AG04449 (cell line): ENCODE measurements at regions not wholly inside any gene's neighbourhood (a gene's known extent, or its start where the extent isn't known, plus 50 kb on each side); places are given as distances from the start of the nearest gene placed in this dataset.

Experiments used
- CTCF ChIA-PET: fragments of 350-600 bp; formaldehyde crosslinking; extraction: SDS; loops from one replicate; lab custom pipeline; 2021; ENCODE audit warnings: antibody characterized with exemption; lab: Yijun Ruan, JAX
- POLR2A ChIA-PET: fragments of 400-600, 350-600 bp; formaldehyde crosslinking; extraction: SDS; loops from one replicate; lab custom pipeline; 2020; ENCODE audit warnings: antibody characterized with exemption, inconsistent platforms; lab: Yijun Ruan, JAX
- DNase-seq: peaks from one replicate; pipeline ENCODE4 v3.0.0-alpha.2; 2010; ENCODE audit warnings: low read depth, low spot score
- H3K4me3 ChIP-seq: 2 replicates; pipeline ENCODE4 v1.5.1; 2011; ENCODE audit warnings: low read depth, mild to moderate bottlenecking, control low read depth, low read length
- TF ChIP-seq, protein P1 (sequence below): IDR thresholded peaks from one replicate; pipeline ENCODE4 v1.5.1; 2011; ENCODE audit warnings: mild to moderate bottlenecking, moderate library complexity, low read length, control low read depth, inconsistent platforms; ENCODE audit not compliant: insufficient read depth; ENCODE audit errors: missing control alignments

DNA sequence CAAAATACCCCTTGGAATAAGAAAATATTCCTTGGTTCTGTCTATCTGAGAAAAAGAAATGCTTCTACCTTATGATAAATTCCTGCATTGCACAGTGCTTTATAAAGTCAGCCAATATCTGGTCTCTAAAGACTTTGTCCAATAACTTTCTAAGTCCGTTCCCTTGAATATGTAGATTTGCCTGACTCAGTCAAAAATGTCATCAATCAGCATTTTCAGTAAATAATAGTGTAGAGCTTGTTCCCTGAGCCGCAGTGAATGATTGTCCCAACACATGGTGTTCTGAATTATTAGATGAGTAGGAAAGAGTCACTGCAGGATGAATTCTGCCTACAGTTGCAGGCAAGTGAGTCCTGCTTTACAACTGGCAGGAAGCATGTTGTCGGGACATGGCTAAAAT, 316.8 kb upstream of the RBMS1 start:
- no peak overlapping the region for H3K4me3 ChIP-seq
- DNase-seq = no peak
- TF ChIP-seq, protein P1, sequence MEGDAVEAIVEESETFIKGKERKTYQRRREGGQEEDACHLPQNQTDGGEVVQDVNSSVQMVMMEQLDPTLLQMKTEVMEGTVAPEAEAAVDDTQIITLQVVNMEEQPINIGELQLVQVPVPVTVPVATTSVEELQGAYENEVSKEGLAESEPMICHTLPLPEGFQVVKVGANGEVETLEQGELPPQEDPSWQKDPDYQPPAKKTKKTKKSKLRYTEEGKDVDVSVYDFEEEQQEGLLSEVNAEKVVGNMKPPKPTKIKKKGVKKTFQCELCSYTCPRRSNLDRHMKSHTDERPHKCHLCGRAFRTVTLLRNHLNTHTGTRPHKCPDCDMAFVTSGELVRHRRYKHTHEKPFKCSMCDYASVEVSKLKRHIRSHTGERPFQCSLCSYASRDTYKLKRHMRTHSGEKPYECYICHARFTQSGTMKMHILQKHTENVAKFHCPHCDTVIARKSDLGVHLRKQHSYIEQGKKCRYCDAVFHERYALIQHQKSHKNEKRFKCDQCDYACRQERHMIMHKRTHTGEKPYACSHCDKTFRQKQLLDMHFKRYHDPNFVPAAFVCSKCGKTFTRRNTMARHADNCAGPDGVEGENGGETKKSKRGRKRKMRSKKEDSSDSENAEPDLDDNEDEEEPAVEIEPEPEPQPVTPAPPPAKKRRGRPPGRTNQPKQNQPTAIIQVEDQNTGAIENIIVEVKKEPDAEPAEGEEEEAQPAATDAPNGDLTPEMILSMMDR = no peak
- POLR2A ChIA-PET = no interaction called here
- CTCF ChIA-PET = no interaction called here

DNA sequence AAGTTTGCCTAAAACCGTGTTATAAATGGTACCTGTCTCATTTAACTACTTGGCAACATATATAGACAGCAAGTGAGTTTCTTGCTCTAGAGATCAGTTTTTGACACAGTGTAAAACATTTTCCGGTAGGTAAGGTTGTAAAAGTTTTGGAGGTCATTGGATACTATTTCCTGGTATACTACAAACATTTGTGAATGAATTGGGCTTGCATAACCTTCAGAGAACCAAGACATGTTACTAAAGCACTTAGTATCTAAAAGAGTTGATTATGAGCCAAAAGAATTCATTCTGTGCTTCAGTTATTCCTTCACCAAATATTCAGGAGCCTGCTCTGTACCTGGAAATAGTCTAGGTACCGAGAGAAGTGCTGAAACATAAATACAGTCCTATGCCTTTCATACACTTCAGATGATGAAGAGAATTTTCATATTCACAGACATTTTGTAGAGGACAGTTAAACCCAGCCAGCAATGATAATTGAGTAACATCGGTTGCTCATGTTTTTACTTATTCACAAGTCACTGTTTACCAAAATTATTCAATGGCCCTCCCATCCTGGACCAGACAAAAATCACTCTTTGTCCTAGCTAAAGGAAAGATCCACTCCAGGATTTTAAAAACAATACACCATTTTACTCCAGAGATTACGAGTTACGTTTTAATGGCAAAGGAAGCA, 319.4 kb upstream of the RBMS1 start:
- no peak for DNase-seq

DNA sequence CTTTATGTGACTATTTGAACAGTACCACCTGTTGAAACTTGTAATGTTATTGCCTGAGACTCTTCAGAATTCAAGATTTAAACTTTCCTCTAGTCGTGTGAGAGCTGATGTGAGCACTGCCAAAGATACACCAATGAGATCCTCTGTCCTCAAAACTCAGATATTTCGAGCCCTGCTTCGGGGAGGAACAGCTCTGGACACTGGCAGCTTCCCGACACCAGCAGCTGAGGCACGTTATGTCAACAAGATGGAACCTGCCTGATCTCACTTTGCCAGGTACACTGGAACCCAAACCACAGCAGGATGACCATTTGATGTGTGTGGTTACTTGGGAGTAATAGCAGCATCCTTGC, 319.9 kb upstream of the RBMS1 start:
- no peak for DNase-seq
- TF ChIP-seq, protein P1 = no peak
- H3K4me3 ChIP-seq = no peak overlapping the region
- POLR2A ChIA-PET = no interaction called here
- CTCF ChIA-PET = no interaction called here

More for the DNA sequence above, 319.4 kb upstream of the RBMS1 start:
- CTCF ChIA-PET = no interaction called here
- H3K4me3 ChIP-seq = no peak overlapping the region
- POLR2A ChIA-PET = no interaction called here
- TF ChIP-seq, protein P1 = no peak

DNA sequence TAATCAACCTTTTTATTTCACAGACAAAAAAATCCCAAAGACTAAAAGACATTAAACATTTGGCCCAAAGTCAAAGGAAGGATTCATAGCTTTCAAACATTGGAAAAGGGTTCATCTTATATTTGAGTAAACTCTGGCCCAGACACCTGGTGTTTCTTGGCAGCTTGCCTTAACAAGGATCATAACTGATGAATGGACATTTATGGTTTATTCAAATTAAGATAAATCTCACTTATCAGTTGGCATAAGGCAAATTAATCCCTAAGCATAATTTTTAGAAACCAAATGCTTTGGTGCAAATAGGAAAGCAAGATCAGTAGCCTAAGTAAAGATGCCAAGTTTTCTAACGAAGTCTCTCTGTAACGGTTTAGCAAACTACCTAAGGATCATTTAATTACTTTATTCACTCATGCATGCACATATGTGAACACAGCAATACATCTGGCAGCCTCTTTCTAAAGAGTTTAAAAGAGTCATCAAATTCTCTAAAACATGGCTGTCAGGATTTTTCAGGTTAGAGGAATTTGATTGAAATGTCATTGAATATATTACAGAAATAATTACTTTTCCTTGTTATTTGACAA, 323.4 kb upstream of the RBMS1 start:
- TF ChIP-seq, protein P1 = no peak
- DNase-seq = no peak
- ChIA-PET POLR2A (no interaction called here), CTCF (no interaction called here)
- no peak overlapping the region for H3K4me3 ChIP-seq

DNA sequence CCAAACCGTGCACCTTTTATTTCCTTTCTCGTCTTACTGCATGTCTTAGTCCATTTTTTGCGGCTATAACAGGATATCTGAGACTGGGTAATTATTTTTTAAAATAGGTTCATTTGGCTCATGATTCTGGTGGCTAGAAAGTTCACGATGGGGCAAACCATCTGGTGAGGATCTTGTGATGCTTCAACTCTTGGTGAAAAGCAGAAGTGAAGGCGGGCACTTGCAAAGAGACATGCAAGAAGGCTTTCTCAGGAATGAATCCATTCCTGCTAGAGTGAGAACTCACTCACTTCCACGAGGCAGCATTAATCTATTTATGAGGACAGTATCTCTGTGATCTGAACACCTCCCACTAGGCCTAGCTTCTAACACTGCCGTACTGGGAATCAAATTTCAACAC, 327.1 kb upstream of the RBMS1 start:
- POLR2A ChIA-PET = no interaction called here
- CTCF ChIA-PET = no interaction called here
- DNase-seq = no peak
- TF ChIP-seq, protein P1 = no peak
- H3K4me3 ChIP-seq = no peak overlapping the region

DNA sequence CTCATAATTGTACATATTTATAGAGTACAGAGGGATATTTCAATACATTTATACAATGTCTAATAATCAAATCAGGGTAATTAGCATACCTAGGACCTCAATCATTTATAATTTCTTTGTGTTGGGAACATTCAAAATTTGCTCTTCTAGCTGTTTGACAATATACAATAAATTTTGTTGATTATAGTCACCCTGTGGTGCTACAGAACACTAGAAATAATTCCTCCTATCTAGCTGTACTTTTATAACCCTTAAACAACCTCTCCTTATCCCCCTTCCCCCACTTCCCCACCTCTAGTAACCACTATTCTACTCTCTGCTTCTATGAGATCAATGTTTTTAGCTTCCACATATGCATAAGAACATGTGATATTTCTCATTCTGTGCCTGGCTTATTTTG, 328.4 kb upstream of the RBMS1 start:
- CTCF ChIA-PET = no interaction called here
- DNase-seq = no peak
- no peak overlapping the region for H3K4me3 ChIP-seq
- TF ChIP-seq, protein P1 = no peak
- POLR2A ChIA-PET = no interaction called here
